Medulla oblongata (tissue), 1 donor: ENCODE measurements at regions not wholly inside any gene's neighbourhood (a gene's known extent, or its start where the extent isn't known, plus 50 kb on each side); places are given as distances from the start of the nearest gene placed in this dataset.
"Not testable (repeated sequence)": the region's sequence is repeated elsewhere in the genome, so short reads cannot be mapped to it uniquely, and the experiment has no call there.

Source experiments
- DNase-seq: peaks from one replicate; pipeline ENCODE4 v3.0.0-alpha.2; 2015; ENCODE audit errors: extremely low spot score

DNA sequence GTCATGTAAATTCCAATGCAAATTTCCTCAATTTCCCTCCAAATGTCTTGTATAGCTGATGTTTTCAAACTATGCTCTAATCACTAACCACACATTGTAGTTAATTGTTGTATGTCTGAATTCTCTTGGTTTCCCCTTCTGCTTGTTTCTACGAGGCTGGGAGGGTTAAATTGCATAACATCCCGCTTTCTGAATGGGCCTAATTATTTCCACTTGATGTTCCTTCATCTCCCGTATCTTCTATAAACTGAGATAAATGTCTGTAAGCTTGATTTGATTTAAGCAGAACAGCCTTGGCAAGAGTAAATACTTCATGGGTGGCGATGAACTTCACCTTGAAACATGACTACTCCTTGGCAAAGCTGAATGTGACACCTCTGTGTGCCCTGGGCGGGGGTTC is 72.2 kb downstream of the SERINC2 start:
- DNase-seq: no peak

DNA sequence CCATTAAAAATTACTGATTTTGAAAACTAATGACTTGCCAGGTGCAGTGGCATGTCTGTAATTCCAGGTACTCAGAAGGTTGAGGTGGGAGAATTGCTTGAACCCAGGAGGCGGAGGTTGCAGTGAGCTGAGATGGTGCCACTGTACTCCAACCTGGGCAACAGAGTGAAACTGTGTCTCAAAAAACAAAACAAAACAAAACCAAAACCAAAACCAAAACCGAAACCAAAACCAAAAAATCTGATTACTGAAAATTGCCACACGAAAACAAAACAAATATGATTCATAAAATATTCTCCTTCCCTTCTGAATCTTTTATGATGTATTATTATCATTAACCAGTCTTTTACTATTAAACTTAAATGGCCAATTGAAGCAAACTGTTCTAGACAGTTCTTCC is 74.1 kb downstream of the SERINC2 start:
- no peak for DNase-seq

DNA sequence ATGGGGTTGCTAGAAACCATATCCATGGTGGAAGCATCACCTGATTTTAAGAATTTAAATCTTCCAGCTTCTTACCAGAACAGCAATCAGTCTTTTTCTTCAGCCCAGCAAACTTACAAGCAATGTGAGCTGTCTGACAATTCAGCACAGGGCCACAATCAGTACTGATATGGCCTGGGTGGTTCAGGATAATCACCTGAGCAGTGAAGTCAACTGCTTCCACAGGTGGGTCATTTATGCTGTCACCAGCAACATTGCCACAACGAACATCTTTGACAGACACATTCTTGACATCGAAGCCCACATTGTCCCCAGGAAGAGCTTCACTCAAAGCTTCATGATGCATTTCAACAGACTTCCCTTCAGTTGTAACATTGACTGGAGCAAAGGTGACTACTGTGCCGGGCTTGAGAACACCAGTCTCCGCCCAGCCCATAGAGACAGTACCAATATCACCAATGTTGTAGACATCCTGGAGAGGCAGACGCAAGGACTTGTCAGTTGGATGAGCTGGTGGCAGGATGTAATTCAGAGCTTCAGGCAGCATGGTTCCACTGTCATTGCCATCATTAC is 74.8 kb downstream of the SERINC2 start:
- DNase-seq: no peak

DNA sequence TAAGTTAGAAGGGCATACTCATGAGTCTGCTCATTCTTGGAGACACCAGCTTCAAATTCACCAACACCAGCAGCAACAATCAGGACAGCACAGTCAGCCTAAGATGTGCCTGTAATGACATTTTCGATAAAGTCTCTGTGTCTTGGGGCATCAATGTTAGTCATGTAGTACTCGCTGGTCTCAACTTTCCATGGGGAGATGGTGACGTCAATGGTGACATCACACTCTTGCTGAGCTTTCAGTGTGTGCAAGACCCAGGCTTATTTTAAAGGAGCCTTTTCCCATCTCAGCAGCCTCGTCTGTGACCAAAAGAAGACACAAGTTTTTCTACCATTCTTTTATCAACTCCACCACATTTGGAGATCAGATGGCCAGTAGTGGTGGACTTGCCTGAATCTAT is 75.5 kb downstream of the SERINC2 start:
- no peak for DNase-seq

DNA sequence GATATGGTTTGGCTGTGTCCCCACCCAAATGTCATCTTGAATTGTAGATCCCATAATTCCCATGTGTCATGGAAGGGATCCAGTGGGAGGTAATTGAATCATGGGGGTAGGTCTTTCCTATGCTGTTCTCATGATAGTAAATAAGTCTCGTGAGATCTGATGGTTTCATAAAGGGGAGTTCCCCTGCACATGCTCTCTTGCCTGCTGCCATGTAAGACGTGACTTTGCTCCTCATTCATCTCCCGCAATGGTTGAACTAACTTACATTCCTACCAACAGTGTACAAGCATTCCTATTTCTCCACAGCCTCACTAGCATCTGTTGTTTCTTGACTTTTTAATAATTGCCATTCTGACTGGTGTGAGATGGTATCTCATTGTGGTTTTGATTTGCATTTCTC is 76.6 kb downstream of the SERINC2 start:
- DNase-seq: not testable (repeated sequence)

DNA sequence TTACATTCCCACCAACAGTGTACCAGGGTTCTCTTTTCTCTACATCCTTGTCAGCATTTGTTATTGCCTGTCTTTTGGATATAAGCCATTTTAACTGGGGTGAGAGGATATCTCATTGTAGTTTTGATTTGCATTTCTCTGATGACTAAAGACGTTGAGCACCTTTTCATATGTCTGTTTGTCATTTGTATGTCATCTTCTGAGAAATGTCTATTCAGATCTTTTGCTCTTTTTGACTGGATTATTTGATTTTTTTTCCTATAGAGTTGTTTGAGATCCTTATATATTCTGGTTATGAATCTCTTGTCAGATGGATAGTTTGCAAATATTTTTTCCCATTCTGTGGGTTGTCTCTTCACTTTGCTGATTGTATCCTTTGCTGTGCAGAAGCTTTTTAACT is 77.6 kb downstream of the SERINC2 start:
- not testable (repeated sequence) for DNase-seq

DNA sequence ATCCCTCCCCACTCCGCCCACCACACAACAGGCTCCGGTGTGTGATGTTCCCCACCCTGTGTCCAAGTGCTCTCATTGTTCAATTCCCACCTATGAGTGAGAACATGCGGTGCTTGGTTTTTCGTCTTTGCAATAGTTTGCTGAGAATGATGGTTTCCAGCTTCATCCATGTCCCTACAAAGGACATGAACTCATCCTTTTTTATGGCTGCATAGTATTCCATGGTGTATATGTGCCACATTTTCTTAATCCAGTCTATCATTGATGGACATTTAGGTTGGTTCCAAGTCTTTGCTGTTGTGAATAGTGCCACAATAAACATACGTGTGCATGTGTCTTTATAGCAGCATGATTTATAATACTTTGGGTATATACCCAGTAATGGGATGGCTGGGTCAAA is 81.0 kb upstream of the TINAGL1 start:
- not testable (repeated sequence) for DNase-seq

DNA sequence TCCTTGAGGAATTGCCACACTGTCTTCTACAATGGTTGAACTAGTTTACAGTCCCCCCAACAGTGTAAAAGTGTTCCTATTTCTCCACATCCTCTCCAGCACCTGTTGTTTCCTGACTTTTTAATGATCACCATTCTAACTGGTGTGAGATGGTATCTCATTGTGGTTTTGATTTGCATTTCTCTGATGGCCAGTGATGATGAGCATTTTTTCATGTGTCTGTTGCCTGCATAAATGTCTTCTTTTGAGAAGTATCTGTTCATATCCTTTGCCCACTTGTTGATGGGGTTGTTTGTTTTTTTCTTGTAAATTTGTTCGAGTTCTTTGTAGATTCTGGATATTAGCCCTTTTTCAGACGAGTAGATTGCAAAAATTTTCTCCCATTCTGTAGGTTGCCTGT is 80.5 kb upstream of the TINAGL1 start:
- not testable (repeated sequence) for DNase-seq

DNA sequence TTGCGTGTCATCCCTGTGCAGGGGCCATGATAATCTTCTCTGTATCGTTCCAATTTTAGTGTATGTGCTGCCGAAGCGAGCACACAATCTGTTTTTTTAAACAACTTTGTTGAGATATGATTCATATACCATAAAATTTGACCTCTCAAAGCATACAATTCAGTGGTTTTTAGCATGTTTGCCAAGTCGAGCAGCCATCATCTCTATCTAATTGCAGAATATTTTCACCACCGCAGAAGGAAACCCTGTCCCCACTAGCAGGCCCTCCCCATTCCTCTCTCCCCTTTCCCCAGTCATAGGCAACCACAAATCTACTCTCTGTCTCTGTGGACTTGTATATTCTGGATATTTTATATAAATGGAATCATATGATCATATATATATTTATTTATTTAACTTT is 78.7 kb upstream of the TINAGL1 start:
- no peak for DNase-seq

DNA sequence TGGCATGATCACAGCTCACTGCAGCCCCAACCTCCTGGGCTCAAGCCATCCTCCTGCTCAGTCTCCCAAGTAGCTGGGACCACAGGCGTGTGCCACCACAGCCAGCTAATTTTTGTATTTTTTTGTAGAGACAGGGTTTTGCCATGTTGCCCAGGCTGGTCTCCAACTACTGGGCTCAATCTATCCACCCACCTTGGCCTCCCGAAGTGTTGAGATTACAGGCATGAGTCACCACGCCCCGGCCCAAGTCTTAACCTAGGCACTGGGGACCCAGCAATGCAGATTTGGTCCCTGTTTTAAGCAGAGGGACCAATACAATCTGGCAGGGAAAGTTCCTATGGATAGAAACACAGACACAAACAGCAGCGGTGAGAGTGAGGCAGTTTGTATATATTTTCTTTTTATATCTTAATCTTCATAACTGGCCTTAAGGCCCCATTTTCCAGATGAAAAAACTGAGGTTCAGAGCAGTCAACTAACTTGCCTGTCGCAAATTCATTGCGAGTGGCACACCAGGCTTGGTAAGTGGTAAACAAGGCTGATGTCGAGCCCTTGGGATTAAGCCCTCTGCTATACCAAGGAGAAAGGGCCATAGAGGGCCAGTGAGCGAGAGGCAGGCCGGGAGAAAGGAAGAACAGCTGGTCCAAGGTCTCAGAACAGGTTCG is 77.8 kb upstream of the TINAGL1 start:
- no peak for DNase-seq

DNA sequence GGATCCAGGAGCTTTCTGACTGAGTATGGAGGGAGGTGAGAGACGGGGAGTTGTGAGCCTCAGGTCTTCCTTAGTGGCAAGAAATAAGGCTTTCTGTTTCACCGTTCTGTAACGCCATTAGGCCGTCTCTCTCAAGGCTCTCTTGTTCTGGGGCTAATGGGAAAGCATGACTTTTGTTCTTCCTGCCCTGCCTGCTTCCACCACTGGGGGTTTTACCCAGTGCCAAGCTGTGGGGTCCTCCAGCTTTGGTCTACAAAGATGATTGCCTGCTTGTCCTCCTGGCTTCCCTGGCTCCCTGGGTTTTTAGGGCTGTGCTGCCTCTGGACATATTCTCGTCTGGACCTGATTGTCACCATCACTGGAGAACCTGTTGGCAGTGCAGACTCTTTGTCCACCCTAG is 74.8 kb upstream of the TINAGL1 start:
- DNase-seq: no peak

DNA sequence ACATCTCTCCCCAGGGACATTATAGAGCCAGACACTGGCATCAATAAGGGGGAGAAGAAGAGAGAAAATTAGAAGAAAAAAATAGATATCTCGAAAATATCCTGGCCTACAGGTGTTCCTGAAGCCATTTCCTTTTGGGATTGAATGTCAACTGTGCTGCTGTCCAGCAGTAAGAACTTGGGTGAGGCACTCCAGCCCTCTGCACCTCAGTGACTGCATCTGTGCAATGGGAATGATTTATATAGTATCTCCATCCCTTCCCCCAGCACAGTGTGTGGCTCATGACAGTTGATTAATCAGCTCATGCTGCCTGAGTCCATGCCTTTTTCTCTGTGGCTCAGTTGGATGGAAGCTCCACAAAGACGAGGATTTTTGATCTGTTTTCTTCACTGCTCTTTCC is 74.1 kb upstream of the TINAGL1 start:
- DNase-seq: no peak

DNA sequence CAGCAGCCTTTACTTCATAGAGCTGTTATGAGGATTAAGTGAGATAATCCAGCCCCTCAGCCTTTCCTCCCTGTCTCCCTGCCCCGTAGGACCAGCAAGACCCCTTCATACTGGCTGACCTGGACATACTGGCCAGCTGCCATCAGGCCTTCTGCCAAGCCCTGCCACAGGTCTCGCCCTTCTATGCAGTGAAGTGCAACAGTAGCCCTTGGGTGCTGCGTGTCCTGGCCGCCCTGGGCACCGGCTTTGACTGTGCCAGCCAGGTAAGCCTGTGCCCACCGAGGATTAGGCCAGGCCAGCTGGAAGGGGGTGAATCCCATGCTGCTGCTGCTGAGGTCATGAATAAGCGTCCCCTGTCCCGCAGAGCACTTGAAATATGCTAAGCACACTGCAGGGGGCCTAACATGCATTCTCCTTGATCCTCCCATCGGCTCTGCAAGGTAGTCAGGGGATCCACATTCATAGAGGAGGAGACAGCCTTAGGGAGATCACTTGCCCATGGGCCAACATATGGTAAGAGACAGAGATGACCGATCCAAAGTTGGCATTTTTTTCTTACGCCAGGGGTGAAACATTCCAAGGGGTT is 73.3 kb upstream of the TINAGL1 start:
- DNase-seq: no peak

DNA sequence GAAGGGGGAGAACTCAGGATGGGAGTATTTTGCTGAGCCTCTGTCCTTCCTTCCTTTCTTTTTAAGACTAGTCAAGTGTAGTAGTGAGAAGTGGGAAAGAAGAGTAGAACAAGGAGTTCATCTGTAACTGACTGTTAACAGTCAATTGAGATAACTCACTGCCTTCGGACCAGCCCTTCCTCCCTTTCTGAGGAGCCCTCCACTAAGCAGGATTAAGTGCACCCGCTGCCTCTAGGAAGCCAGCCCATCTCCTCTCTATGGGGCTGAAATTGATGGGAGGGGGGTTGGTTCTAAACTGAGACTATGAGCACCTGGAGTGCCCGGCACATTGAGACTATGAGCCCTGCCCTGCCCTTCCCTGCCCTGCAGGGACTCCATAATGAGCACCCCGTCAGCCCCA is 72.7 kb upstream of the TINAGL1 start:
- DNase-seq: no peak

DNA sequence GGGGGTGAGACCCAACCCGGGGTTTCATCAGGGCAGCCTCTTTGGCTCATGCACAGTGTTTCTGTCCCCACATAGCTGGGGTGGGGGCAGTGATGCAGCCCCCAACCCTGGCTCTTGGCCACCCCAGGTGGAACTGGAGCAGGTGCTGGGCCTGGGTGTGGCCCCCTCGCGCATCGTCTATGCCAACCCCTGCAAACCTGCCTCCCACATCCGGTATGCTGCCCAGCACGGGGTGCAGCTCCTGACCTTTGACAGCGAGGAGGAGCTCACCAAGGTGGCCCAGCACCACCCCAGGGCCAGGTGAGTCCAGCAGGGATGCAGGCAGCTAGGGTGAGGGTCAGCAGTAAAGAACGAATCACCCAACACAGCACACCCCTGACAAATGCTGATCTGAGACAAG is 72.3 kb upstream of the TINAGL1 start:
- DNase-seq: no peak

DNA sequence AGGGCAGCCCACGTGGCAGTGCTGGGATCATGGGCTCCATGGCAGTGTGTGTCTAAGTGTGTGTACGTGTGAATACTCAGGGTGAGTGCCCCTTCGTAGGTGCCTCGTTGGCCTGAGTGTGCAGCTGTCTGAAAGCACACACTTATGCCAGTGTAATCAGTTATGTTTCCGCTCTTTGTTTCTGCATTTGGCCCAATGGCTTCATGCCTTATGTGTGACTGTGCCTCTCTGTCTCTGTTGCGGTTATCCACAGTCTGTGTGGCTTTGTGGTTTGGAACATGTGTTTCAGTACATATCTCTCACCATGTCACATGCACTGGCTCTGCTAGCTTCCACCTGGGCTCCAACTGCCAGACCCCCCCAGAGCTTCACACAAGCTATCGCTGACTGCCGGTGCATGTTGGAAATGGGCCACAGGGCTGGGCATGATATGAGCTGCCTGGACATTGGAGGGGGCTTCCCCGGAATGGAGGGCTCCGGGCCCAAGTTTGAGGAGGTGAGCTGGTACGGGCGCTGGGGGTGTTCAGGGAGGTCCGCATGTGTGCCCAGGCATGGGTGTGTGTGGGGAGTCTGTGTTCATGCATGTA is 70.3 kb upstream of the TINAGL1 start:
- DNase-seq: no peak

DNA sequence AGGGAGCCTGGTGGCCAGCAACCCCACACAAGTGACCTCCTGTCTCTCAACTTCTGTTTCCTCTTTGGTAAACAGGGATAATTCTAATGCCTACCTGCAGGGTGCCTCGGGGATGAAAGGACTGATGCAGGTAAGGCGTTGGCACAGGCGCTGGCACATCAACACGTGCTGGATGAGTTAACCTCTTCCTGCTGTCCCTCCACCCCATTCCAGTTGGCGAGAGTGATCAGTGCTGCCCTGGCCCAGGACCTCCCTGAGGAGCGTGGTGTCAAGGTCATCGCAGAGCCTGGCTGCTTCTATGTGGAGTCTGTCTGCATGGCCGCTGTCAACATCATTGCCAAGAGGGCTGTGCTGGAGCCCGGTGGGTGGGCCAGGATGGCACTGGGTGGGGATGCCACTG is 69.1 kb upstream of the TINAGL1 start:
- DNase-seq: no peak

DNA sequence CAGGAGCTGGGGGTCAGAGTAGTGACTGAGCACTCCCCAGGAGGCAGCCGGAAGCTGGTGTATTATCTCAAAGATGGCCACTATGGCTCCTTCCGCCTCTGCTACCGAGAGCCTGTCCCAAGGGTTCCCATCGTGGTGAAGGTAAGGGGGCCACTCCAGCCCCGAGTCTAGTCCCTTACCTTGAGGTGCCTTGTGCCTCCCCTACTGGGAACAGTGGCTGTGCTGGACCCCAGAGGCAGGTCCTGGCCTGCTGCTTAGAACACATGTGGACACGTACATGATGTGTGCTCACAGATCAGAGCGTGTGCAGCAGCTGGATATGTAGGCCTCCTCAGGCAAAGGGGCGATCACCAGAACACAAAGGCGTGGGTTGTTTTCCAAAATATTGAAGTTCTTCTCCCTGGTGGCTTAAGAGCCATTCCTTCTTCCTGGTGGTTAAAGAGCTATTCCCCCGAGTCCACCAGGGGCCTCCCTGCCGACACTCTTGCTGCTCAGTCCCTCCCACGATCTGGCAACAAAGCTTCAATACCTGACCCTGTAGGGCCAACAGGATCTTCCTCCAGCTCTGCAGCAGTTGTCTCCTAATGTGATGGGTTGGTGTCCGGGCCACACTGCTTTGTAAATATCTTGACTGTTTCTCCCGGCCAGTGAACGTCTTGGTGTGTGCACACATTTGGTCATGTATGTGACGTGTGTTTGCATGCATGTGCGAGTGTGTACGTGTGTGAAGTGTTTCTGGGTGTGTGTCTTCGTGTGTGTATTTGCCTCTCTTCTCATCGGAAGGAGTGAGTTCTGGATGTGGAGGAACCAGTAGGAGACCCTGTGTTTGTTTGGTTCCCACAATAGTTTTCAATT is 68.4 kb upstream of the TINAGL1 start:
- DNase-seq: no peak

DNA sequence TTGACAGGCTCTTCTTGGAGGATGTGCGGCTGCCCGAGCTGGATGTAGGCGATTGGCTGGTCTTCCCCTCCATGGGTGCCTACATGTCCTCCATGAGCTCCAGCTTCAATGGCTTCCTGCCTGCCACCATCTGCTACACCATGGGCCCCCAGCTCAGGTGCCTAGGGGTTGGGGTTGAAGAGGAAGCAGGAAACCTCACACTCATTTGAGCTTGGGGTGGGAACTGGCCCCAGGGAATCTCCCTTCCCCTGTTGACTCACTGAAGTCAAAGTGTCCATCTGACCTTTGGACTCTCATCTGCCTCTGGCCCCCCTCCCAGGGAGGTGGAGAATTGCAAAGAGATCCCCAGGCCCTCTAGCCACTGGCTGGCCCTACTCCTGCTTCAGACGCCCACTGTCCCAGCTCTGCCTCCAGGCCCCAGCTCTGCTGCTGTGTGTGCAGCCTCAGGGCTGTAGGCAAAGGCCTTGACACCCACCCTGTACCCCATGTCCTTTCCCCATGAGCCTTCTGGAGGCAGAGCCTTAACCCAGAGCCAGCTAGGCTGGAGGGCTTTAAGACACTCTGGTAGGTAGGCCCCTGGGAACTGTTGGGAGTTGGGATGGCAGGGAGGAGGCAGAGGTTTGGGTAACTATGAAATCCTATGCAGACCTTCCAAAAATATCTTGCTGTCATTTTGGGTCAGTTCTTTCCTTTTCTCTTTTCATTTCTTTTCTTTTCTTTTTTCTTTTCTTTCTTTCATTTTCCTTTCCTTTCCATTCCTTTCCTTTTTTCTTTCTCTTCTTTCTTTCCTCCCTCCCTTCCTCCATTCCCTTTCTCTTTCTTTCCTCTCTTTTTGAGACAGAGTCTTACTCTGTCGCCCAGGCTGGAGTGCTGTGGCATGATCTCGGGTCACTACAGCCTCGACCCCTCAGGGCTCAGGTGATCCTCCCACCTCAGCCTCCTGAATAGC is 66.9 kb upstream of the TINAGL1 start:
- DNase-seq: no peak

DNA sequence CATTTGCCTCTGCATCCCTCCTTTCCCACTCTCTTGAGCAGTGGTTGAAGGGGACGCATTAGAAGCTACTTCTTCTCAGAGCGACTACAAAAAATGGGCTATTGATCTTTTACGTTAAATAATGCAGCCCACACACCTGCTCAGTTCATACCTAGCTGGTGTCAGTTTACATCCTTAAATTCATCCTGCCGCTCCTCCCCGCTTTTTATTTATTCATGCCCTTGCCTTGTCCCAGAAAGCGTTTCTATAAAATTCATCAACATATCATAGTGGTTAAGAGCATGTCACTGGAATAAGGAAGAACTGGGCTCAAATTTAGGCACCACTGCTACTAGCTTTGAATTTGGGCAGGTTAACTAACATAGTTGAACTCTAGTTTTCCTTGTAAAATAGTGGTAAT is 66.0 kb upstream of the TINAGL1 start:
- DNase-seq: no peak
